HEK293T (cell line): ENCODE measurements at regions not wholly inside any gene's neighbourhood (a gene's known extent, or its start where the extent isn't known, plus 50 kb on each side); places are given as distances from the start of the nearest gene placed in this dataset.

Source experiments
- CTCF ChIA-PET: fragments of 350-600 bp; formaldehyde crosslinking; extraction: SDS; loops from one replicate; lab custom pipeline; 2021; ENCODE audit warnings: antibody characterized with exemption, inconsistent platforms; lab: Yijun Ruan, JAX
- POLR2A ChIA-PET: fragments of 350-600 bp; formaldehyde crosslinking; extraction: SDS; loops from one replicate; lab custom pipeline; 2020; ENCODE audit warnings: antibody characterized with exemption, inconsistent platforms; lab: Yijun Ruan, JAX
- DNase-seq: peaks from one replicate; pipeline ENCODE4 v3.0.0; 2012; ENCODE audit warnings: mixed read lengths; ENCODE audit errors: extremely low spot score
- ARNT ChIP-seq: fragments of 450-650 bp; IDR thresholded peaks from 2 replicates; pipeline ENCODE4 v1.6.1; 2017; ENCODE audit warnings: mild to moderate bottlenecking
- BHLHE40 ChIP-seq: fragments of 450-650 bp; IDR thresholded peaks from 2 replicates; pipeline ENCODE4 v1.6.1; 2016; ENCODE audit warnings: mild to moderate bottlenecking, moderate library complexity, borderline replicate concordance
- CTBP1 ChIP-seq: fragments of 450-650 bp; IDR thresholded peaks from 2 replicates; pipeline ENCODE4 v1.6.1; 2016; ENCODE audit warnings: borderline replicate concordance
- ELF4 ChIP-seq: fragments of 450-650 bp; IDR thresholded peaks from 2 replicates; pipeline ENCODE4 v1.6.1; 2017; ENCODE audit warnings: antibody characterized with exemption
- FOXA1 ChIP-seq: fragments of 450-650 bp; IDR thresholded peaks from 2 replicates; pipeline ENCODE4 v1.6.1; 2016; ENCODE audit warnings: mild to moderate bottlenecking
- FOXK2 ChIP-seq: fragments of 450-650 bp; IDR thresholded peaks from 2 replicates; pipeline ENCODE4 v1.6.1; 2016; ENCODE audit warnings: mild to moderate bottlenecking
- FOXM1 ChIP-seq: fragments of 450-650 bp; IDR thresholded peaks from 2 replicates; pipeline ENCODE4 v1.6.1; 2017; ENCODE audit warnings: mild to moderate bottlenecking, borderline replicate concordance
- HDGF ChIP-seq: fragments of 450-650 bp; IDR thresholded peaks from 2 replicates; pipeline ENCODE4 v1.6.1; 2017; ENCODE audit warnings: antibody characterized with exemption, borderline replicate concordance
- L3MBTL2 ChIP-seq: fragments of 450-650 bp; conservative IDR thresholded peaks from 2 replicates; pipeline ENCODE4 v1.6.1; 2016; ENCODE audit warnings: mild to moderate bottlenecking
- LEF1 ChIP-seq: fragments of 450-650 bp; IDR thresholded peaks from 2 replicates; pipeline ENCODE4 v1.6.1; 2017; ENCODE audit warnings: mild to moderate bottlenecking, borderline replicate concordance
- NFRKB ChIP-seq: fragments of 450-650 bp; IDR thresholded peaks from 2 replicates; pipeline ENCODE4 v1.6.1; 2016; ENCODE audit warnings: mild to moderate bottlenecking, moderate library complexity
- PKNOX1 ChIP-seq: fragments of 450-650 bp; IDR thresholded peaks from 2 replicates; pipeline ENCODE4 v1.6.1; 2016
- SP1 ChIP-seq: fragments of 450-650 bp; IDR thresholded peaks from 2 replicates; pipeline ENCODE4 v1.6.1; 2017
- SUZ12 ChIP-seq: fragments of 450-650 bp; IDR thresholded peaks from 2 replicates; pipeline ENCODE4 v1.6.1; 2016; ENCODE audit warnings: mild to moderate bottlenecking
- TARDBP ChIP-seq: fragments of 450-650 bp; IDR thresholded peaks from 2 replicates; pipeline ENCODE4 v1.6.1; 2016
- ZNF384 ChIP-seq: fragments of 450-650 bp; IDR thresholded peaks from 2 replicates; pipeline ENCODE4 v1.6.1; 2016

GRCh38 chr13:31514932-31515331, 224.4 kb upstream of the RXFP2 start:
- TF ChIP-seq FOXK2 (no peak), HDGF (no peak), BHLHE40 (no peak), ARNT (no peak), SP1 (no peak), TARDBP (no peak)
- CTCF ChIA-PET = no interaction called here

GRCh38 chr13:31515427-31515826, 223.9 kb upstream of the RXFP2 start:
- POLR2A ChIA-PET = no interaction called here
- CTCF ChIA-PET = no interaction called here
- no peak for DNase-seq
- no peak for TF ChIP-seq HDGF
- no peak for TF ChIP-seq SUZ12
- no peak for TF ChIP-seq SP1
- TF ChIP-seq LEF1 = no peak
- no peak for TF ChIP-seq FOXM1
- TF ChIP-seq L3MBTL2 = no peak
- TF ChIP-seq PKNOX1 = no peak
- no peak for TF ChIP-seq FOXK2
- no peak for TF ChIP-seq ZNF384
- TF ChIP-seq NFRKB = no peak
- no peak for TF ChIP-seq BHLHE40
- TF ChIP-seq CTBP1 = no peak
- no peak for TF ChIP-seq ELF4
- TF ChIP-seq FOXA1 = no peak
- no peak for TF ChIP-seq ARNT

More at GRCh38 chr13:31514932-31515331, 224.4 kb upstream of the RXFP2 start:
- POLR2A ChIA-PET = no interaction called here
- DNase-seq = no peak

GRCh38 chr13:31517599-31517998, 221.7 kb upstream of the RXFP2 start:
- ChIA-PET CTCF (no interaction called here), POLR2A (no interaction called here)
- DNase-seq = no peak
- TF ChIP-seq PKNOX1 (no peak), TARDBP (no peak), L3MBTL2 (no peak), FOXM1 (no peak), FOXA1 (no peak), ELF4 (no peak), LEF1 (no peak), SP1 (no peak), FOXK2 (no peak), ARNT (no peak), HDGF (no peak), ZNF384 (no peak), CTBP1 (no peak), BHLHE40 (no peak), NFRKB (no peak), SUZ12 (no peak)

GRCh38 chr13:31518645-31519044, 220.7 kb upstream of the RXFP2 start:
- ChIA-PET POLR2A (no interaction called here), CTCF (no interaction called here)
- TF ChIP-seq FOXA1 = no peak
- no peak for TF ChIP-seq SP1
- TF ChIP-seq SUZ12 = no peak
- TF ChIP-seq ARNT = no peak
- no peak for TF ChIP-seq FOXK2
- TF ChIP-seq NFRKB = no peak
- no peak for TF ChIP-seq TARDBP
- no peak for TF ChIP-seq BHLHE40
- TF ChIP-seq ZNF384 = no peak
- TF ChIP-seq PKNOX1 = no peak
- TF ChIP-seq HDGF = no peak
- TF ChIP-seq CTBP1 = no peak
- TF ChIP-seq LEF1 = no peak
- TF ChIP-seq L3MBTL2 = no peak
- TF ChIP-seq FOXM1 = no peak
- no peak for TF ChIP-seq ELF4

GRCh38 chr13:31521435-31521834, 217.9 kb upstream of the RXFP2 start:
- CTCF ChIA-PET = no interaction called here
- no peak for DNase-seq
- TF ChIP-seq BHLHE40 (no peak), TARDBP (no peak), SUZ12 (no peak), HDGF (no peak), CTBP1 (no peak), FOXM1 (no peak)
- POLR2A ChIA-PET = no interaction called here

More at GRCh38 chr13:31518645-31519044, 220.7 kb upstream of the RXFP2 start:
- no peak for DNase-seq

- CTCF ChIA-PET = no interaction called here
- no peak for DNase-seq
- no peak for TF ChIP-seq FOXA1
- no peak for TF ChIP-seq HDGF
- no peak for TF ChIP-seq CTBP1
- TF ChIP-seq ARNT = no peak
- no peak for TF ChIP-seq L3MBTL2
- no peak for TF ChIP-seq NFRKB
- no peak for TF ChIP-seq FOXM1
- no peak for TF ChIP-seq PKNOX1
- TF ChIP-seq BHLHE40 = no peak
- POLR2A ChIA-PET = no interaction called here
Observed at GRCh38 chr13:31522396-31522795, 216.9 kb upstream of the RXFP2 start.
